HCT116 (cell line): ENCODE measurements at regions not wholly inside any gene's neighbourhood (a gene's known extent, or its start where the extent isn't known, plus 50 kb on each side); places are given as distances from the start of the nearest gene placed in this dataset.

Experiments used
- ATAC-seq: fragments of 200-7000 bp; cut with Tn5 transposase; 2 replicates; pipeline ENCODE4 v1.9.1; 2020; ENCODE audit warnings: mild to moderate bottlenecking, moderate library complexity
- BruUV-seq: library from RNA; stranded (reverse); fragments of 400-500 nt; replicated peaks from 2 replicates; lab custom pipeline; 2021; lab: Mats Ljungman, UMichigan
- CTCF ChIA-PET: fragments of 300-600 bp; sonication (Branson Sonifier 250); formaldehyde crosslinking; loops from one replicate; lab custom pipeline; 2021; ENCODE audit warnings: antibody characterized with exemption; lab: Charles Lee
- POLR2A ChIA-PET: fragments of 300-600, 350-600 bp; sonication (Branson Sonifier 250); formaldehyde crosslinking; loops from one replicate; lab custom pipeline; 2021; ENCODE audit warnings: antibody characterized with exemption; lab: Charles Lee
- RAD21 ChIA-PET, 2 experiments: fragments of 300-600 bp; sonication (Branson Sonifier 250); formaldehyde crosslinking; loops; one replicate each; lab custom pipeline; 2023; ENCODE audit warnings: low total read pairs in 2 of 2; ENCODE audit not compliant: uncharacterized antibody in 2 of 2, unreplicated experiment in 2 of 2, low non-redundant PET in 1 of 2; lab: Charles Lee
- DNase-seq: peaks from one replicate; pipeline ENCODE4 v3.0.0-alpha.2; 2010; ENCODE audit warnings: low read depth, low spot score
- H2AFZ ChIP-seq: fragments of 200-600 bp; shearing (Covaris generic), sonication (generic); 2 replicates; pipeline ENCODE4 v1.6.1; 2017; ENCODE audit warnings: low read depth, mixed run types, mixed read lengths, antibody characterized with exemption, low read length; ENCODE audit not compliant: poor library complexity, severe bottlenecking
- H3K27ac ChIP-seq: 2 replicates; pipeline ENCODE4 v1.5.1; 2012; ENCODE audit warnings: low read depth, low read length
- H3K27me3 ChIP-seq: fragments of 200-600 bp; sonication (generic); 2 replicates; pipeline ENCODE4 v1.6.1; 2016; ENCODE audit warnings: mixed run types, low read length, mixed read lengths; ENCODE audit not compliant: insufficient read depth
- H3K36me3 ChIP-seq, 2 experiments: fragments of 200-500 bp in 1 of 2; fragments of 200-600 bp in 1 of 2; sonication (Bioruptor generic) in 1 of 2; sonication (generic) in 1 of 2; 2 replicates each; pipeline versions ENCODE4 v1.5.1 to v1.6.1; 2014 to 2016; ENCODE audit warnings: low read length in 2 of 2, inconsistent platforms in 1 of 2, mixed read lengths in 1 of 2, mixed run types in 1 of 2; ENCODE audit not compliant: insufficient read depth in 2 of 2, control insufficient read depth in 1 of 2
- H3K4me1 ChIP-seq, 2 experiments: fragments of 200-600 bp in 1 of 2; sonication (generic) in 1 of 2; 2 replicates each; pipeline versions ENCODE4 v1.5.1 to v1.6.1; 2012 to 2017; ENCODE audit warnings: low read length in 2 of 2, inconsistent platforms in 1 of 2, mild to moderate bottlenecking in 1 of 2, mixed read lengths in 1 of 2, mixed run types in 1 of 2, moderate library complexity in 1 of 2; ENCODE audit not compliant: insufficient read depth in 2 of 2, control insufficient read depth in 1 of 2
- H3K4me2 ChIP-seq: fragments of 200-600 bp; sonication (generic); 2 replicates; pipeline ENCODE4 v1.6.1; 2017; ENCODE audit warnings: mixed run types, low read length, mixed read lengths
- H3K4me3 ChIP-seq, 2 experiments: fragments of 200-600 bp in 1 of 2; sonication (generic) in 1 of 2; replicated peaks in 1 of 2; 2 replicates each; pipeline ENCODE4 v1.5.1; 2011 to 2016; ENCODE audit warnings: low read length in 2 of 2, control low read depth in 1 of 2, low read depth in 1 of 2, mild to moderate bottlenecking in 1 of 2, mixed read lengths in 1 of 2, mixed run types in 1 of 2
- H3K79me2 ChIP-seq: fragments of 200-600 bp; sonication (generic); 2 replicates; pipeline ENCODE4 v1.6.1; 2017; ENCODE audit warnings: mild to moderate bottlenecking, mixed run types, low read length, moderate library complexity, mixed read lengths; ENCODE audit not compliant: insufficient read depth
- H3K9ac ChIP-seq: fragments of 200-600 bp; sonication (generic); 2 replicates; pipeline ENCODE4 v1.6.1; 2016; ENCODE audit warnings: low read length, mixed read lengths
- H3K9me2 ChIP-seq: fragments of 200-600 bp; sonication (generic), shearing (Covaris generic); 2 replicates; pipeline ENCODE4 v1.6.1; 2017; ENCODE audit warnings: mixed run types, mild to moderate bottlenecking, moderate library complexity; ENCODE audit not compliant: insufficient read depth
- H3K9me3 ChIP-seq, 2 experiments: fragments of 200-500 bp in 1 of 2; fragments of 200-600 bp in 1 of 2; sonication (Bioruptor generic) in 1 of 2; sonication (generic) in 1 of 2; 2 replicates each; pipeline ENCODE4 v1.6.1; 2014 to 2017; ENCODE audit warnings: low read length in 2 of 2, mixed read lengths in 2 of 2, inconsistent platforms in 1 of 2, low read depth in 1 of 2, mild to moderate bottlenecking in 1 of 2, mixed run types in 1 of 2, moderate library complexity in 1 of 2; ENCODE audit not compliant: control insufficient read depth in 1 of 2, insufficient read depth in 1 of 2
- H4K20me1 ChIP-seq: fragments of 200-600 bp; sonication (generic), shearing (Covaris generic); 2 replicates; pipeline ENCODE4 v1.6.1; 2017; ENCODE audit warnings: mixed run types, mild to moderate bottlenecking, moderate library complexity; ENCODE audit not compliant: insufficient read depth
- ELF1 ChIP-seq: IDR thresholded peaks from 2 replicates; pipeline ENCODE4 v1.6.1; 2012; ENCODE audit warnings: low read depth, borderline replicate concordance
- EZH2phosphoT487 ChIP-seq: fragments of 200-600 bp; IDR thresholded peaks from 2 replicates; pipeline ENCODE4 v1.6.1; 2018; ENCODE audit warnings: antibody characterized with exemption, borderline replicate concordance
- JUND ChIP-seq: IDR thresholded peaks from 2 replicates; pipeline ENCODE4 v1.6.1; 2012
- POLR2A ChIP-seq: IDR thresholded peaks from 2 replicates; pipeline ENCODE4 v1.7.0; 2011; ENCODE audit warnings: borderline replicate concordance; ENCODE audit not compliant: insufficient read depth, insufficient read length; ENCODE audit errors: extremely low read depth
- RAD21 ChIP-seq: IDR thresholded peaks from 2 replicates; pipeline ENCODE4 v1.6.1; 2012; ENCODE audit warnings: low read depth, mild to moderate bottlenecking
- SIN3A ChIP-seq: IDR thresholded peaks from 2 replicates; pipeline ENCODE4 v1.6.1; 2012; ENCODE audit warnings: low read depth
- TCF7L2 ChIP-seq: IDR thresholded peaks from 2 replicates; pipeline ENCODE4 v1.7.0; 2011; ENCODE audit warnings: borderline replicate concordance, inconsistent platforms; ENCODE audit not compliant: insufficient read depth, insufficient read length; ENCODE audit errors: extremely low read depth
- YY1 ChIP-seq: IDR thresholded peaks from 2 replicates; pipeline ENCODE4 v1.6.1; 2011; ENCODE audit warnings: low read length, low read depth, moderate library complexity, mild to moderate bottlenecking; ENCODE audit not compliant: insufficient replicate concordance; ENCODE audit errors: extremely low read depth
- ZFX ChIP-seq: fragments of 450-650 bp; IDR thresholded peaks from 2 replicates; pipeline ENCODE4 v1.6.1; 2017
- ZNF274 ChIP-seq: fragments of 200-500 bp; sonication (Bioruptor generic); IDR thresholded peaks from 2 replicates; pipeline ENCODE4 v1.6.1; 2014; ENCODE audit warnings: mild to moderate bottlenecking, low read depth, low read length, inconsistent platforms
- intact Hi-C: fragments of 100-400 bp; cut with micrococcal nuclease; formaldehyde crosslinking; loops from 2 replicates; pipeline ENCODE4 v1.10.0; 2022
- TF ChIP-seq, protein P1 (sequence below), 3 experiments: fragments of 200-600 bp in 1 of 3; sonication (generic) in 1 of 3; IDR thresholded peaks in 2 of 3; conservative IDR thresholded peaks in 1 of 3; 2 replicates each; pipeline ENCODE4 v1.5.1; 2012 to 2017; ENCODE audit warnings: low read depth in 2 of 3, low read length in 2 of 3, antibody characterized with exemption in 1 of 3, borderline replicate concordance in 1 of 3, control low read depth in 1 of 3, mild to moderate bottlenecking in 1 of 3, mixed read lengths in 1 of 3, mixed run types in 1 of 3, moderate library complexity in 1 of 3; ENCODE audit not compliant: insufficient read depth in 1 of 3
- TF ChIP-seq, protein P2 (sequence below): IDR thresholded peaks from 2 replicates; pipeline ENCODE4 v1.6.1; 2011; ENCODE audit warnings: mild to moderate bottlenecking, low read length, moderate library complexity; ENCODE audit not compliant: insufficient replicate concordance; ENCODE audit errors: extremely low read depth
- TF ChIP-seq, protein P3 (sequence below): IDR thresholded peaks from 2 replicates; pipeline ENCODE4 v1.6.1; 2012; ENCODE audit warnings: low read depth

DNA sequence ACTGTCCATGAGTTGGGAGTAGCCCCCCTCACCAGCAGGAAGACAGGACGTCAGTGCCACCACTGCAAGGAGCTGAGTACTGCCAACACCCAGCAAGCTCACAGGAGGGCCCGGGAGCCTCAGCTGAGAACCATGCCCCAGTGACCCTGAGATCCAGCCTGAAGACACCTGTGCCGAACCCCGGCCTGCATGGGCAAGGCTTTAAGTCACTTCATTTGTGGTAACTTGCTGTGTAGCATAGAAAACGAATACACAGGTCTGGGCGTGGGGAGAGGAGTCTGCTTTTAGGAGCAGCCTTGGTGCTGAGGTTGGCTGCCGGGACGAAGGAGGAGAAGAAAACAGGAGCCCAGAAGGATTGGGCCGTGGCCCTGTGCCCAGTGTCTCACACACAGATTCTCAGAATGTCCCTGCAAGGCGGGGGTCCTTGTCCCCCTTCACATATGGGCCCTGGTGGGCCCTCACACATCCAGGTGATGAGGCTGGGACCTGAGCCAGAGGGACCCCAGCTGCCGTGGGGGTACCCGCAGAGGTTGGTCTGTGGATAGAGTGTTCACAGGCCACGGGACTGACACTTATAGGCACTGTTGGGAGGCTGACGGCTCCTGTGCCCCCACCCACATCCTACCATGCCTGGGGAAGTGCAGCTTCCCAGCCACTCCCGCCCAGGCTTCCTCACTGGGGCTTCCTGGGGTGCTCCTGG, 85.3 kb downstream of the PLXNA1 start:
- BruUV-seq = no TSS peak
- Histone ChIP-seq H2AFZ (no peak overlapping the region), H3K9me2 (no peaks in the 10 kb centered on the region), H3K9me3 (no peaks in the 10 kb centered on the region), H3K4me1 (peaks cover 4 to 19% of the 10 kb centered on the region in 2 experiments), H3K9ac (no peak overlapping the region), H3K4me2 (no peak overlapping the region), H3K4me3 (no peak overlapping the region), H3K36me3 (no peaks in the 10 kb centered on the region), H3K79me2 (no peaks in the 10 kb centered on the region), H3K27ac (no peak overlapping the region), H4K20me1 (no peaks in the 10 kb centered on the region), H3K27me3 (no peaks in the 10 kb centered on the region)
- ATAC-seq (no peak), DNase-seq (no peak)
- POLR2A ChIA-PET = no interaction called here
- CTCF ChIA-PET = no interaction called here
- RAD21 ChIA-PET = no interaction called here
- intact Hi-C loops = no loop called here
- TF ChIP-seq JUND (no peak), TCF7L2 (no peak), SIN3A (no peak), ZNF274 (no peak), ELF1 (no peak), POLR2A (no peak), EZH2phosphoT487 (no peak), YY1 (no peak), ZFX (no peak), RAD21 (no peak)
- TF ChIP-seq, protein P1, sequence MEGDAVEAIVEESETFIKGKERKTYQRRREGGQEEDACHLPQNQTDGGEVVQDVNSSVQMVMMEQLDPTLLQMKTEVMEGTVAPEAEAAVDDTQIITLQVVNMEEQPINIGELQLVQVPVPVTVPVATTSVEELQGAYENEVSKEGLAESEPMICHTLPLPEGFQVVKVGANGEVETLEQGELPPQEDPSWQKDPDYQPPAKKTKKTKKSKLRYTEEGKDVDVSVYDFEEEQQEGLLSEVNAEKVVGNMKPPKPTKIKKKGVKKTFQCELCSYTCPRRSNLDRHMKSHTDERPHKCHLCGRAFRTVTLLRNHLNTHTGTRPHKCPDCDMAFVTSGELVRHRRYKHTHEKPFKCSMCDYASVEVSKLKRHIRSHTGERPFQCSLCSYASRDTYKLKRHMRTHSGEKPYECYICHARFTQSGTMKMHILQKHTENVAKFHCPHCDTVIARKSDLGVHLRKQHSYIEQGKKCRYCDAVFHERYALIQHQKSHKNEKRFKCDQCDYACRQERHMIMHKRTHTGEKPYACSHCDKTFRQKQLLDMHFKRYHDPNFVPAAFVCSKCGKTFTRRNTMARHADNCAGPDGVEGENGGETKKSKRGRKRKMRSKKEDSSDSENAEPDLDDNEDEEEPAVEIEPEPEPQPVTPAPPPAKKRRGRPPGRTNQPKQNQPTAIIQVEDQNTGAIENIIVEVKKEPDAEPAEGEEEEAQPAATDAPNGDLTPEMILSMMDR (IDR thresholded peaks at IDR 0.05 in 2 of 3, conservative IDR thresholded peaks at IDR 0.05 in 1 of 3; ENCODE audit: borderline replicate concordance in 1 of 3, insufficient read depth in 1 of 3, low read depth in 2 of 3, low read length in 2 of 3) = no peak
- TF ChIP-seq, protein P2, sequence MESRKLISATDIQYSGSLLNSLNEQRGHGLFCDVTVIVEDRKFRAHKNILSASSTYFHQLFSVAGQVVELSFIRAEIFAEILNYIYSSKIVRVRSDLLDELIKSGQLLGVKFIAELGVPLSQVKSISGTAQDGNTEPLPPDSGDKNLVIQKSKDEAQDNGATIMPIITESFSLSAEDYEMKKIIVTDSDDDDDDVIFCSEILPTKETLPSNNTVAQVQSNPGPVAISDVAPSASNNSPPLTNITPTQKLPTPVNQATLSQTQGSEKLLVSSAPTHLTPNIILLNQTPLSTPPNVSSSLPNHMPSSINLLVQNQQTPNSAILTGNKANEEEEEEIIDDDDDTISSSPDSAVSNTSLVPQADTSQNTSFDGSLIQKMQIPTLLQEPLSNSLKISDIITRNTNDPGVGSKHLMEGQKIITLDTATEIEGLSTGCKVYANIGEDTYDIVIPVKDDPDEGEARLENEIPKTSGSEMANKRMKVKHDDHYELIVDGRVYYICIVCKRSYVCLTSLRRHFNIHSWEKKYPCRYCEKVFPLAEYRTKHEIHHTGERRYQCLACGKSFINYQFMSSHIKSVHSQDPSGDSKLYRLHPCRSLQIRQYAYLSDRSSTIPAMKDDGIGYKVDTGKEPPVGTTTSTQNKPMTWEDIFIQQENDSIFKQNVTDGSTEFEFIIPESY = no peak
- TF ChIP-seq, protein P3, sequence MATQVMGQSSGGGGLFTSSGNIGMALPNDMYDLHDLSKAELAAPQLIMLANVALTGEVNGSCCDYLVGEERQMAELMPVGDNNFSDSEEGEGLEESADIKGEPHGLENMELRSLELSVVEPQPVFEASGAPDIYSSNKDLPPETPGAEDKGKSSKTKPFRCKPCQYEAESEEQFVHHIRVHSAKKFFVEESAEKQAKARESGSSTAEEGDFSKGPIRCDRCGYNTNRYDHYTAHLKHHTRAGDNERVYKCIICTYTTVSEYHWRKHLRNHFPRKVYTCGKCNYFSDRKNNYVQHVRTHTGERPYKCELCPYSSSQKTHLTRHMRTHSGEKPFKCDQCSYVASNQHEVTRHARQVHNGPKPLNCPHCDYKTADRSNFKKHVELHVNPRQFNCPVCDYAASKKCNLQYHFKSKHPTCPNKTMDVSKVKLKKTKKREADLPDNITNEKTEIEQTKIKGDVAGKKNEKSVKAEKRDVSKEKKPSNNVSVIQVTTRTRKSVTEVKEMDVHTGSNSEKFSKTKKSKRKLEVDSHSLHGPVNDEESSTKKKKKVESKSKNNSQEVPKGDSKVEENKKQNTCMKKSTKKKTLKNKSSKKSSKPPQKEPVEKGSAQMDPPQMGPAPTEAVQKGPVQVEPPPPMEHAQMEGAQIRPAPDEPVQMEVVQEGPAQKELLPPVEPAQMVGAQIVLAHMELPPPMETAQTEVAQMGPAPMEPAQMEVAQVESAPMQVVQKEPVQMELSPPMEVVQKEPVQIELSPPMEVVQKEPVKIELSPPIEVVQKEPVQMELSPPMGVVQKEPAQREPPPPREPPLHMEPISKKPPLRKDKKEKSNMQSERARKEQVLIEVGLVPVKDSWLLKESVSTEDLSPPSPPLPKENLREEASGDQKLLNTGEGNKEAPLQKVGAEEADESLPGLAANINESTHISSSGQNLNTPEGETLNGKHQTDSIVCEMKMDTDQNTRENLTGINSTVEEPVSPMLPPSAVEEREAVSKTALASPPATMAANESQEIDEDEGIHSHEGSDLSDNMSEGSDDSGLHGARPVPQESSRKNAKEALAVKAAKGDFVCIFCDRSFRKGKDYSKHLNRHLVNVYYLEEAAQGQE = no peak
